ENCODE measurements at regions not wholly inside any gene's neighbourhood (a gene's known extent, or its start where the extent isn't known, plus 50 kb on each side); places are given as distances from the start of the nearest gene placed in this dataset.
A peak's percentile ranks its signal among the peaks of the same experiment; 100 is the strongest.

DNA sequence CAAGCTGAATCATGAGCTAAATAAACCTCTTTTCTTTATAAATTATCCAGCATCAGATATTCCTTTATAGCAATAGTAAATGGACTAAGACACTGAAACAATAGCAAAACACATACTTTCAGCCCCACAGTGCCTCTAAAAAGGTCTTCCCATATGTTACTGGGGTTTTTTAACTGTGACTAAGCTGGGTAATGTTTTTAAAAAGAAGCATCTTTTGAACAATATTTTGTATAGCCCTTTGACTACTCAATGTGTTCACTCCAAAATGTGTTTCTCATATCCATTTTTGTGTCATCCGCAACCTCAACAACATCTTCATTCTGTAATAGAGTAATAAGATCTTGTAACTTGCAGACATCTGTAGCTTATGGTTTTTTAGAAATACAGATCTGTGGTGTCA, 218.7 kb upstream of the S100G start:
- CTCF ChIA-PET: no interaction called here
- no peak for DNase-seq (ENCODE audit: low spot score)
- POLR2A ChIA-PET (ENCODE audit: low non-redundant PET): no interaction called here
- no peak overlapping the region for H3K27ac ChIP-seq
- TF ChIP-seq, protein P1, sequence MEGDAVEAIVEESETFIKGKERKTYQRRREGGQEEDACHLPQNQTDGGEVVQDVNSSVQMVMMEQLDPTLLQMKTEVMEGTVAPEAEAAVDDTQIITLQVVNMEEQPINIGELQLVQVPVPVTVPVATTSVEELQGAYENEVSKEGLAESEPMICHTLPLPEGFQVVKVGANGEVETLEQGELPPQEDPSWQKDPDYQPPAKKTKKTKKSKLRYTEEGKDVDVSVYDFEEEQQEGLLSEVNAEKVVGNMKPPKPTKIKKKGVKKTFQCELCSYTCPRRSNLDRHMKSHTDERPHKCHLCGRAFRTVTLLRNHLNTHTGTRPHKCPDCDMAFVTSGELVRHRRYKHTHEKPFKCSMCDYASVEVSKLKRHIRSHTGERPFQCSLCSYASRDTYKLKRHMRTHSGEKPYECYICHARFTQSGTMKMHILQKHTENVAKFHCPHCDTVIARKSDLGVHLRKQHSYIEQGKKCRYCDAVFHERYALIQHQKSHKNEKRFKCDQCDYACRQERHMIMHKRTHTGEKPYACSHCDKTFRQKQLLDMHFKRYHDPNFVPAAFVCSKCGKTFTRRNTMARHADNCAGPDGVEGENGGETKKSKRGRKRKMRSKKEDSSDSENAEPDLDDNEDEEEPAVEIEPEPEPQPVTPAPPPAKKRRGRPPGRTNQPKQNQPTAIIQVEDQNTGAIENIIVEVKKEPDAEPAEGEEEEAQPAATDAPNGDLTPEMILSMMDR (conservative IDR thresholded peaks at IDR 0.05; ENCODE audit: low read depth): no peak

DNA sequence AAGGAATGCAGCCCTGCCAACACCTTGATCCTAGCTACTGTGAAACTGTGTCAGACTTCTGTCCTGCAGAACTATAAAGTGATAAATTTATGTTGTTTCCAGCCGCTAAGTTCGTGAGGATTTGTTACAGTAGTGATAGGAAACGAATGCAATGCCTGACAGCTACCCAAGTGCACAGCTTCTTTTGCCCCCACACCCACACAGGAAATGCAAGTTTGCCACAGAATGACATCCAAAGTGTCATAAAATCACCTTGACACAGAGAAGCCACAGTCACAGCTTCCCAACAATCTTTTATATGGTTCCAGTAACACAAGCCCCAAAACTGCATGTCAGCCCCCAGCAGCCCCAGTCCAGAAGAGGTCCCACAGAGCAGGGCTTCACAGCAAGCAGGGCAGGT, 216.9 kb upstream of the S100G start:
- POLR2A ChIA-PET (ENCODE audit: low non-redundant PET): no interaction called here
- TF ChIP-seq, protein P1 (conservative IDR thresholded peaks at IDR 0.05; ENCODE audit: low read depth): no peak
- CTCF ChIA-PET: no interaction called here
- H3K27ac ChIP-seq: no peak overlapping the region
- DNase-seq (ENCODE audit: low spot score): no peak

DNA sequence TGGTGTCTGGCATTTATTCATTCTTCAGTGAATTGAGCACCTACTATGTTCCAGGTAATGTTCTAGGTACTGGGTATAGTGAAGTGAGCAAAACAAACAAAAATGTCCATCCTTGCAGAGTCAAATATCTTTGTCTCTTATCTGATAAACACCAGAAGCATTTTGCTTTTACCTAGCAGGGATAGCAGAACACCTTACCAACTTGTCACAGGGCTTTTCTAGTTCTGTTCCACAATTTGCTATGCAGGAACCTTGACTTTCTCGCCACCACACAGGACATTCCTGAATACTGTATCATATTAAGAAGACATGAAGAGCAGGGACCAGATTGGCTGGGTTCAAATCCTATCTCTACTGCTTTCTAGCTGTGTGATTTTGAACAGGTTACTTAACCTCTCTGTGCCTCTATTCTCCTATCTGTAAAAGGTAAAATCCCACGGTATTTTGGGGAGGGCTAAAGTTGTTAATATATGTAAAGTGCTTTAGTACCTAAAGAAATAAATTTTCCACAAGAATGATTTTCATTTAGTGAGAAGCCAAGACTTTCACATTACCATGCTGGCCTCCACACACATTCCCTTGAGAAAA, 214.5 kb upstream of the S100G start:
- TF ChIP-seq, protein P1 (conservative IDR thresholded peaks at IDR 0.05; ENCODE audit: low read depth): no peak
- no peak for DNase-seq (ENCODE audit: low spot score)
- ChIA-PET POLR2A (ENCODE audit: low non-redundant PET) (no interaction called here), CTCF (interaction anchor here (0.6 kb wide), 1 partner anchor 9 kb away, joined by 3 read pairs; no protein-coding TSS in a partner anchor)
- no peak overlapping the region for H3K27ac ChIP-seq

DNA sequence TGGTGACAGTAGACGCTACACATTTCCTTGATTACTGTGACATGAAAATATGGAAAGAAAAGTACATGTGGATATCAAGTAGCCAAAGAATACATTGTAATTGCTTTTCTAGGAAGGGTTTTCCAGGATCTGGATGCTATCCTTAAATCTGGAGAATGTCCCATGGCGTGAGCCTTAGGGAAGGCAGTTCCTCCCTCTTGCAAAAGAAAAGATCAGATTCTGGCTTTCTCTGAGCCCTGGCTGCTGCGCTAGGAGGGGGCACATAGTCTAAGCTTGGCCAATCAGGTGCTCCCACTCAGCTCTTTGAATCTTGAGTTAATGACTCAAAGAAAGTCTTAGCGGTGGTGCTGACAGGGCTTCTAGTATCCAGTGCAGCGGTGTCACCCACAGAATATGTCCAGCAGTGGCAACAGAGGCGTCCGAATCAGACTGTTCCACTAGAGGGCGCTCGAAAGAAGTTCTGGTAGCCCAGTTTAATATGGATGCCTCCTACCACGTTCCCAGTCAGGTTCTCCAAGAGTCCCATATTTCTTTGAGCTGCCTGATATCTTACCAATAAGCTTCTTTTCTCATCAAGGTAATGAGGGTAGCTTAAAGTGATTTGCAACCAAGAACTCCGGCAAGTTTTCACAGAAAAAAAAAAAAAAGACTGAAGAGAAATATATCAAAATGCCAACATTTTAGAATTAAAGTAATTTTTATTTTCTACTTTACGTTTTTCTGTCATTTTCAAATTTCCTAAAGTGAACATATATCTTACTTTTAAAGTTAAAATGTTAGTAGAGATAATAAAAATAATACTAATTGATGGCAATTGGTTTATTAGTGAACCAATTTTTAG, 213.4 kb upstream of the S100G start:
- ChIA-PET CTCF (interaction anchor here (0.6 kb wide), 4 partner anchors 19 to 422 kb away, joined by 3 to 5 read pairs (median 3); no protein-coding TSS in a partner anchor), POLR2A (ENCODE audit: low non-redundant PET) (interaction anchor here (0.7 kb wide), 1 partner anchor 505 kb away, joined by 3 read pairs; no protein-coding TSS in a partner anchor)
- TF ChIP-seq, protein P1 (conservative IDR thresholded peaks at IDR 0.05; ENCODE audit: low read depth): peak; percentile 51
- H3K27ac ChIP-seq: no peak overlapping the region
- DNase-seq (ENCODE audit: low spot score): peak; percentile 27

DNA sequence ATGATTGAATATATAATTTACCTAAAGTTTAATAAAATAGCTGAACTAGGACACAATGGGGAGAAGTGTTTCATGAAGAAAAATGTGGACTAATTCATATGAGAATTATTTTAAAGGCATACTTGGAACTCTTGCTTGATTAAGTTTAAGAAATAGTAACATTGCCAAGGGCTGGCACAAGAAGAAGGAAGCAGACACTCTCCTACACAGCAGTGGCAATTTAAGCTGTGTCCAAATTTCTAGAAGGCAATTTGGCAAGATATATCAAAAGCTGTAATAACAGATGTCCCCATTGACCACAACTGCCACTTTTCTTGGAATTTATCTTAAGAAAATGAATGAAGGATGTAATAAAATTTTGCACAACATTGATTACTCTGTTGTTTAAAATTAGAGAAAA, 209.5 kb upstream of the S100G start:
- no peak for DNase-seq (ENCODE audit: low spot score)
- no peak overlapping the region for H3K27ac ChIP-seq
- ChIA-PET POLR2A (ENCODE audit: low non-redundant PET) (no interaction called here), CTCF (no interaction called here)
- TF ChIP-seq, protein P1 (conservative IDR thresholded peaks at IDR 0.05; ENCODE audit: low read depth): no peak

DNA sequence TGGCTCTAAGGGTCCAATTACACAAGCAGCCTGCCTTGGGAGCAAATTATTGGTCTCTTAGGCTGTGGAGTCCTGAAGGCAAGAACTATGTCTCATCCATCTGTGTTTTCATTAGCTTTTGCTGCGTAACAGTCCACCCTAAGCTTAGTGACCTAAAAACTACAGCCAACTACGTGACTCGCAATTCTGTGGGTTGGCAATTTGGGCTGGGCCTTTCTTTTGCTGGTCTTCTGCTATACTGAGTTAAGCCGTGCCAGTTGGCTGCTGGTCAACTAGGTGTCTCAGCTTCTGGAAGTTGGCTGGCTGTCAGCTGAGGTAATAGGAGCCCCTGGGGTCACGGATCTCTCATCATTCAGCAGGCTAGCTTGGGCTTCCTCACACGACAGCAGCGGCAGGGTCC, 205.6 kb upstream of the S100G start:
- H3K27ac ChIP-seq: no peak overlapping the region
- ChIA-PET POLR2A (ENCODE audit: low non-redundant PET) (no interaction called here), CTCF (interaction anchor here (1.0 kb wide), 1 partner anchor 514 kb away, joined by 4 read pairs; no protein-coding TSS in a partner anchor)
- no peak for DNase-seq (ENCODE audit: low spot score)
- TF ChIP-seq, protein P1 (conservative IDR thresholded peaks at IDR 0.05; ENCODE audit: low read depth): no peak
